NT2/D1 (cell line): ENCODE measurements at regions not wholly inside any gene's neighbourhood (a gene's known extent, or its start where the extent isn't known, plus 50 kb on each side); places are given as distances from the start of the nearest gene placed in this dataset.

Experiments used
- SUZ12 ChIP-seq: IDR thresholded peaks from 2 replicates; pipeline ENCODE4 v1.6.1; 2011; ENCODE audit not compliant: insufficient read length, insufficient read depth; ENCODE audit errors: extremely low read depth
- ZNF274 ChIP-seq: IDR thresholded peaks from 2 replicates; pipeline ENCODE4 v1.6.1; 2011; ENCODE audit warnings: mild to moderate bottlenecking, low read depth, low read length

- TF ChIP-seq SUZ12 (no peak), ZNF274 (no peak)
These were observed 359.0 kb downstream of the JRKL start for GRCh38 chr11:96748639-96749370.
